Sigmoid colon (tissue), 4 donors: ENCODE measurements at regions not wholly inside any gene's neighbourhood (a gene's known extent, or its start where the extent isn't known, plus 50 kb on each side); places are given as distances from the start of the nearest gene placed in this dataset.

Experiments
- EP300 ChIP-seq, 4 donors: sonication (generic); formaldehyde crosslinking; IDR thresholded peaks; one replicate each; pipeline ENCODE4 v1.6.1; 2017; ENCODE audit warnings: antibody characterized with exemption in 4 of 4
- POLR2A ChIP-seq, 2 donors: fragments of 450-650 bp; IDR thresholded peaks; one replicate each; pipeline ENCODE4 v1.6.1; 2016; ENCODE audit warnings: antibody characterized with exemption in 2 of 2, mild to moderate bottlenecking in 2 of 2, moderate library complexity in 2 of 2
- TF ChIP-seq, protein P1 (sequence below), 4 experiments: fragments of 450-650 bp in 3 of 4; fragments of 200-600 bp in 1 of 4; IDR thresholded peaks; one replicate each; pipeline ENCODE4 v1.5.1; 2016 to 2019; ENCODE audit warnings: antibody characterized with exemption in 4 of 4, mild to moderate bottlenecking in 3 of 4, moderate library complexity in 2 of 4

DNA sequence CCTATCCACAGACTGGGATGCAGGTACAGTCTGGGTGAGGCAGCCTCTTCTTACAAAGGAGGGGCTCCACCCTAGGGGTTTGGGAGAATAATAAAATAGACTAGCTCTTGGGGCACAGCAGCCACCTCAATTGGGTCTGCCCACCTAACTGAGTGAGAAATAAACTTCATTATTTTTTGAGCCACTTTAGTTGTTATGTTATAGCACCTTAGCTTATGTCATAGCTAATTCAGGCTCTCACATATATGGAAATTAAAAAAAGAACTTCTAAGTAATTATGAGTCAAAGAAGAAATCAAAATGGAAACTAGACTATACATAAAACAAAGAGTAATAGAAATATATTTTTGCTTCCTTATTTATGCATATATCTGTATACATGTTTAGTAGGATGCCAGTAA, 318.5 kb upstream of the B3GALT2 start:
- TF ChIP-seq POLR2A (IDR thresholded peaks at IDR 0.05) (no peak), EP300 (IDR thresholded peaks at IDR 0.05) (no peak)
- TF ChIP-seq, protein P1, sequence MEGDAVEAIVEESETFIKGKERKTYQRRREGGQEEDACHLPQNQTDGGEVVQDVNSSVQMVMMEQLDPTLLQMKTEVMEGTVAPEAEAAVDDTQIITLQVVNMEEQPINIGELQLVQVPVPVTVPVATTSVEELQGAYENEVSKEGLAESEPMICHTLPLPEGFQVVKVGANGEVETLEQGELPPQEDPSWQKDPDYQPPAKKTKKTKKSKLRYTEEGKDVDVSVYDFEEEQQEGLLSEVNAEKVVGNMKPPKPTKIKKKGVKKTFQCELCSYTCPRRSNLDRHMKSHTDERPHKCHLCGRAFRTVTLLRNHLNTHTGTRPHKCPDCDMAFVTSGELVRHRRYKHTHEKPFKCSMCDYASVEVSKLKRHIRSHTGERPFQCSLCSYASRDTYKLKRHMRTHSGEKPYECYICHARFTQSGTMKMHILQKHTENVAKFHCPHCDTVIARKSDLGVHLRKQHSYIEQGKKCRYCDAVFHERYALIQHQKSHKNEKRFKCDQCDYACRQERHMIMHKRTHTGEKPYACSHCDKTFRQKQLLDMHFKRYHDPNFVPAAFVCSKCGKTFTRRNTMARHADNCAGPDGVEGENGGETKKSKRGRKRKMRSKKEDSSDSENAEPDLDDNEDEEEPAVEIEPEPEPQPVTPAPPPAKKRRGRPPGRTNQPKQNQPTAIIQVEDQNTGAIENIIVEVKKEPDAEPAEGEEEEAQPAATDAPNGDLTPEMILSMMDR (IDR thresholded peaks at IDR 0.05) = no peak
